Esophagus mucosa (tissue), 1 donor: ENCODE measurements at regions not wholly inside any gene's neighbourhood (a gene's known extent, or its start where the extent isn't known, plus 50 kb on each side); places are given as distances from the start of the nearest gene placed in this dataset.

ENCODE experiments used
- ATAC-seq: fragments of 200-7000 bp; cut with Tn5 transposase; one replicate; pipeline ENCODE4 v1.9.1; 2020
- donor health status: DM: yes; HTN: yes; CAD: no.

DNA sequence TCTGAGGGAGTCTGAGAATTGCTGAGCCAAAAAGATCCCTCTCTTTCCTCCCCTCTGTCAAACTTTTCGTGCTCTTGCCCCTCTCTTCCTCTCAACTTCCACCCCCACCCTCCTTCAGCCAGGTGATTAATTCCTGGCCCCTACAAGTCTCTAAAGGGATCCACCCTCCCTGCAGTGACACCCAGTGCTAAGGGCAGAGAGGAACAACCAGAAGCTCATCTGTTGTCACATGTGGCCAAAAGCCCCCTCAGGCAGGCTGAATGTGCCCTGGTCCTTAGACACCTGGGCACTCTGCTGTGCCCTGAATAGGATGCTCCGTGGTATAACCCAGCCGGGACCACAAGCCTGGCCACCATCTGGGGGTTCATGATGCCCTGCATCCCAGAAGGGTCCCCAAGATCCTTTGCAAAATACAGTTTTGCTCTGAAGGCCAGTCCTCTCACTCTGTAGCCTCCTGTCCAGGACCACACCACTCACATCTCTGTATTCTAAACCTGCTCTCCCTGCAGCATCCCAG, 234.4 kb downstream of the BCL11A start:
- peak; percentile 17 for ATAC-seq

DNA sequence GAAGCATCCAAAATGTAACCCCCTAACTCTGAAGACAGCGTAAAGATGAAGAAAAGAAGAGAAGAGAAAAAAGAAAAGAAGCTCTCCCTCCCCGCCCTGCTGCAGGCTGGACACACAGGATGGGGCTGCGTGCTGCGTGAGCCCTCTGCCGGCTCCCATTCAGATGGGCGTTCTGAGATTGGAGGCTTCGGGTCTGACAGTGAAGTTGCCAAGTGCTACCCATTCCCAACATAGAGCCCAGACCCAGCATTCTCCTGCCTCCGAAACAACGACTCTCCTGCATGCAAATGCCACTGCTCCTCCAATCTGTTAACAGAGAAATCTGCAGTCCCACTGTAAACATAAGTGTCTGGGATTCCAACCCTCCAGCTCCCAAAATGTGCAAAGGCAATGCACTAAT, 234.9 kb downstream of the BCL11A start:
- no peak for ATAC-seq

DNA sequence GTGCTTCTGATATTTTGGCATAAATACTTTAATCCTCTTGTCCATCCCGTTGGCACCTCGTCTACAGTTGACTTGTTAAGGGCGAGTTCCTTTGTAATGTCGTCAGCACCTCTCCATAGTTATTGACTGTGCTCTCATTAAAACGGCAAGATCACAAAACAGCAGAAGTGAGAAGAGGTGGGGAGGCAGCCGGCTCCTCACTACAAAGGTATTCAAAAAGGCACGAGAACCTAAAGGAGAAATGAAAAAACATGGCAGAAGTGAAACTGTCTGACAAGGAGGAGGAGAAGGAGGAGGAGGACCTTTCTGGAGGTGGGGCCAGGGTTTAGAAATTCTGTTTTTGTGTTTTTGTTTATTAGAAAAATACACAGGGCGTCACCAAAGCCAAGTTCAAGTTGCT, 235.6 kb downstream of the BCL11A start:
- no peak for ATAC-seq

DNA sequence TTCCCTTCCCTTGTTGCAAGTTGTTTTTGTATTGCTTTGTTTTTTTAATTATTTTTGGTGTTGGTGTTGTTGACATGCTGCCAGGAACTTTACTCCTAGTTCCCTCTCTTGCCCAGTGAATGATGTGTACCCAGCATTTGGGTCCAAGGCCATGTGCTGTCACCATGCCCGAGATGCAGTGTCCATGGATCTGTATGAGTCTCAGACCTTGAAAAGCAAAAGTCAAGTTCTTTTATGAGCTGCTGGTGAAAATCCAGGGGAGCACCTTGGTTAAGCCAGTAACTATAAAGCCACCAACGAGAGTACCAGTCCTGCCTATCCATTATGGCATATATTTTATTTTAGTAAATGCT, 236.4 kb downstream of the BCL11A start:
- no peak for ATAC-seq

DNA sequence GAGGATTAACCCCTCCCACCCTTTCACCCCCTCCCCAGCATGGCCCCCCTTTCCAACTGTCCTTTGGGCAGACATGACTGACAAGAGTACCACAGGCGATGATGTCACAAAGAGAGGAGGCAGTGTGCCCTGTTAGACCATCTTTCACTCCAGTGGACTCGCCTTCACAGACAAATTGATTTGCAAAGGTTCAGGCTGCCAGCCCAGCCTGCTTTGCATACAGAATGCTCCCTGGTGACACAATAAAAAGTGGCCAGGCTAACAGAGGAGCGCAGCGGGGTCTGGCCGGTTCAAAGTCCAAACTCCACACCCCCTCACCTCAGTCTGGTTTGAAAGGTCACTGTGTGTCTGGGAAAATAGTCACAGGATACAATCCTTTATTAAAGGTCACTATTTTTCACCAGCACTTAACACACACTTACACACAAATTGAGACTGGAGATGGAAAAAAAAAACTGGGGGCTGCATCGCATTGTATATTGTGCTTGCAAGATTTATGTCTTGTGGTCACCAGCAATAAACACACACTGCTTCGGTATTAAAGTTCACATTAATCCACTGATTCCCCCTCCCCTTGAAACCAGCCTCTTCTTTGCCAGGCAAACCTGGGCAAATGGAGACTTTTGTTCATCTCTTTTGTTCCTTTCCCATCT, 236.9 kb downstream of the BCL11A start:
- no peak for ATAC-seq

DNA sequence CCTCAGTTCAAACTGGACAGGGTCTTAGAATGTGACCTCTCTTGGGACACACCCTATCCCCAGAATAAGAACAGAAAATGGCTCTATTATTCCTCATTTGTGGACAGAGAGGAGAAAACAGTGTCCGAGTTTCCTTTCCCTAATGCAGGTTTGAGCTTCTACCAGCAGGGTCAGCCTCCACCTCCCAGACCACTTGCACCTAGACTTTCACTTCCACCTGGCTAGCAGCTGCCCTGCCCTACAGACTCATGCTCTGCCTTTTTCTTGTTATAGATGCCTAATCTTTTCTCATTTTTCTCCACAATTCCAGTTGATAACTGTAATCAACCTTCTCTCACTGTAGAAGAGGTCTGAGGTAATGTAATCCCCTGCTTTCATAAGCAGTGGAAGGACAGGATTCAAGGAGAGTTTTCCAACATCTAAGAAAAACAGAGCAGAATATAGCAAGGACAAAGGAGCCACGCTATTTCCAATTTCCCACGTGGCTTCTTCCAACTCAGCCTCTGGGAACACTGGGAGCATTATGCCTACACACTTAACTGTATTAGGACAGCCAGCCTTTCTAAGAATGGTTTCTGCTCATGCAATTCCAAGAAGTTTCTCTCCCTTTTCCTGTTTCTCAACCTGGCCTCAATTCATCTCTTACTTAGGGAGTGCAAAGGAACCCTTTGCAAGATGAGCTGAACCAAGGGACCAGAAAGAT, 239.8 kb downstream of the BCL11A start:
- no peak for ATAC-seq

DNA sequence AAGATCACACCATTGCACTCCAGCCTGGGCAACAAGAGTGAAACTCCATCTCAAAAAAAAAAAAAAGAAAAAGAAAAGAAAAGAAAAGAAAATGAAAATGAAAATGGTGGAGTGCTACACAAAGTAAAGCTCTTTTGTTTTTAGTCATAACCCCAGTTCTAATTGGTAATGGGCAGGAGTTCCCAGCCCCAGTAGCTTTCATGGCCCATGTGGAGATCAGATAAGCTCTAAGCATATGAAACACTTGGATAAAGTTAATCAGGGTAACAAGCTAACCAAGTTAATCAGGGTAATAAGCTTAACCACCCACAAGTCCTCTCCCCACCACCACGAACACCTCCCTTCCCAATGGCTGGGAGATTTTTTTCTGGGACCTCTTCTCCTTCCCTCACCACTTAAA, 240.8 kb downstream of the BCL11A start:
- no peak for ATAC-seq

DNA sequence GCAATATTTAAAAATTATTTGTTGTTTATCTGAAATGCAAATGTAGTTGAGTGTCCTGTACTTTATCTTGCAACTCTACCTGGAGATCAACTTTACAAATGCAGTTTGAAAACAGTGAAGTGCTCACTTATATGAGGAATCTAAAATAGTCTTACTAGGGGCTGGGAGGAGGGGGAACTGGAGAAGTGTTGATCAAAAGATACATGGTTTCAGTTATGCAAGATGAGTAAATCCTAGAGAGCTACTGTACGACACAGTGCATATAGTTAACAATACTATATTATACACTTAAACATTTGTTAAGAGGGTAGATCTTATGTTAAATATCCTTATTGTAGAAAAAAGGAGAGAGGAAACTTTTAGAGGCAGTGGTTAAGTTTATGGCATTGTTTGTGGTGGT, 241.9 kb downstream of the BCL11A start:
- no peak for ATAC-seq

DNA sequence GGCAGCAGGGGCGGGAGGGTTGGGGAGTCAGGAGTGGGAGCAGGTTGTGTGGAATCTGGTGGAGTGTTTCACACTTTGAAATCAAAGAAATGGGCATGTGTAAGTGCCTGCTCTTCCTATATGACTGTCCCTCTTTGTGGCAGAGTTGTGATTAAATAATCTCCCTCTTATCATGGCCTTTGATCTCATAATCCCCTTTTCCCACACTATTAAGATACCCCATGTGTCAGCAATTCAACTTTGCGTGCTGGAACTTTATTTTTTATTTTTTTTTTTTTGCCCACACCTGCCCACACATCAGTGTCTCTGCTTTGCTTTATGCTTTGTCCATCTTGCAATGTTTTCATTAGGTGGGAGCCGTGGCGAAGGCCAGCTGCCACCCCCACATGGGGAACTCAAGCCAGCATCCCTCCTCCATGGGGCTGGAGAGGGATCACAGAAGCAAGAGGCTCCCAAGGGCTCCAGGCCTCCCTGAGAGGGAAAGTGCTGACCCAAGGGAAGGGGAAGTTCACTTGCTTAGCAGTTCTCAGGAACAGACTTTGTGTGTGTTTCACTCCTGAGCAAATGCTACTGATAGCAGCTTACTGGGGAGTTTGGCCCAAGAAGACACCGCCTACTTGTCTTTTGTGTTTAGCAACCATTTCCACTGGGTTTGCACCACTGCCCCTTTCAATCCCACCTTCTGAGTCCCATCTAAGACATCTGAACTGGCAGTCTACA, 243.4 kb downstream of the BCL11A start:
- no peak for ATAC-seq

DNA sequence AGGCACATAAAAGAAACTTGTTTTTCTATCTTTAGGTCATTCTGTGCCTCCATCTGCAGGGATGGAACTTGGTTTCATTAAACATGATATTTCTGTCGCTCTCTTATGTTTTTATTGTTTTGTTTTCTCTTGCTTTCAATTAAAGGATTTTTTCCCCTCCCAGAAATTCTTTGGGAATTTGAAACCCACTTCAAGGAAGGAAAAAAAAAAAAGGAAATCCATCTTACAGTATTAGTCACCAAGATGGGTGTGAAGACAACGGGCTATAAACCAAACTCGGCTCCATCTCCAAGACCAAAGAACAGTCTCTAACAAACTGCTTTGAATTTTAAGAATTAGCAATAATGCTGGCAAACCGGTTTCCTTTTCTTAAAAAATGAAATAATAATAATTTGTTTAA, 244.1 kb downstream of the BCL11A start:
- no peak for ATAC-seq

DNA sequence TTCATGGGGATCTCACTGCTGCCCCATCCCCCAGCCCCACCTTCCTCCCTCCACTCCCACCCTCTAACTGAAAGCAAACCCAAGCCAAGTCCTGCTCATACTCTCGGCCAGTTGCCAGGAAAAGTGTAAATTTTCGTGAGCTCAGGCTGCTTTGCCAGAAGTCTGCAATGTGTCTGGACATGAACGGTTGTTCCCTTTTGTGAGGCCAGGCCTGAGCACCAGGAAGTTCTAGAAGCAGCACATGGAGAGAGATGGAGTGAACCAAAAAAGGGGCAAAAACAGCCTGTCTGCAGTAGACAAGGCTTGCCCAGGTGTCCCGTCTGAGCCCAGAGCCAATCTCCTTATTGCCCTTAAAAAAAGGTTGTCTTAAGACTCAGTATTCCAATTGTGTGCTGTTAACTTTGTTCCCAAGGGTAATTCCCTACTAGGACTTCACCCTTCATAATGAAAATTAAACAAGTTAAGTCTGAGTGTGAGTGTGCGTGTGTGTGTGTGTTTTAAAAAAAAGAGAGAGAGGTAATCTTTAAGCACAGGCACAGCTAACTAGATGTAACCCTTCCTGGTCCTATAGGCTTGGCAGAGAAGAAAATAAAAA, 247.1 kb downstream of the BCL11A start:
- ATAC-seq = peak; percentile 78

DNA sequence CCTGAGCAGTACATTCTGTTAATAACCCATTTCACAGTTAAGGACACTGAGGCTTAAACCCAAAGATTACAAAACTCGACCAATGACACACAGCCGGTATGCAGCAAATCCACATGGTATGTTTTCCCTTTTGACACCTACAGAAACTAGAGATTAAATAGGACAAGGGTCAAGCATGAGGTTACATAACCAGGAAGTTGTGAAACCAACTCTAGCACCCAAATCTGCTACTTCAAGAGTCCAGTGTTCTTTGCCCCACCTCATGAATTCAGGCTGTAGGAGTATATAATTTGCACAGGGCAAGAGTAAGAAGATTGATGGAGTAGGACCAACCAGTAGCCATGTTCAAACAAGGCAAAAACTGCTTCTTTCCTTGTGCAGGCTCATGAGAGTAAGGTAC, 249.8 kb downstream of the BCL11A start:
- ATAC-seq = peak; percentile 14

DNA sequence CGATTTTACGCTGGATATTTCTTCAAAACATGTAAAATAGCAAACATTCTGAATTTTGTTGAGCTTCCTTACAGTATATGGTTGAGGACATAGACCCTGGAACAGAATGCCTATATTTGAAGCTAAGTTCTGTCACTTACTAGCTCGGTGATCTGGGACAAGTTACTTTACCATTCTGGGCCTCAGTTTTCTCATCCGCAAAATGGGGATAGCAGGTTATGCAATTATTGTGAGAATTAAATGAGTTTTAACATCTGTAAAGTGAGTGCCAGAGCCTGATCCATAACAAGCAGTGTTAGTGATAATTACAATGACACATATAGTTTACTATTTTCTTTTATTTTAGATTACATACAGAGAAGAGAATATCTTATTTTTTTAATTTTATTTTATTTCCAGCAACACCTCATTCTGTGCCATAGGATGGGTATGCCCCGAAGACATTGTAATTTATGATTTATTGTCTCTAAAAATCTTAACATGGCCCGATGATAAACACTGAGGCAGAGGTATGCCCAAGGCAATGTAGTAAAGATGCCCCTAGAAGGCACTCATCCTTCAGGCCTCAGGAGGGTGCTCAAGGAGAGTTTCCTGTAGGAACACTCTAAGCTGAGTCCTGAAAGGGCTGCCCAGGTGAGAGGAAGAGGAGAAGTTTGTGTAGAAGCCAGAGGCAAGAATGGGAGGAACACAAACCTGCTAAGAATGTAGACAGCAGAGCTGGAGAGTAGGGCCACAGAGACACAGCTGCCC, 250.9 kb downstream of the BCL11A start:
- peak; percentile 22 for ATAC-seq

DNA sequence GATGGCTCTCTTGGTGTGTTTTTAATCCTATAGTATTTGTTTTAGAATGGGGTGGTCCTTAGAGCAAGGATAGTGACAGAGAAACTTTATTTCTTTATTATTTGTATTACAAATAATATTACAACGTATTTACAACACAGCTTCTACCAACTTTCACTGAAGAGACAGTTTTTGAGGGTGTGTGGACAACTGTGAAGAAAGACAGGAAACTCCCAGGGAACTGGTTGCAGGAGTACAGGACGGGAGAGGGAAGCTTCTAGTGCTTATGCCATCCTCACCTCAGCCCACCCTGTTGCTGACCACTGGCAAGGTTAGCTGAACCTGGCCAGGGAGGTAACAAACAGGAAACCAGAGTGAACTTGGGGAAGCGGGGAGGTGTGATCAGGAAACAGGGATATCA, 251.7 kb downstream of the BCL11A start:
- ATAC-seq = no peak

DNA sequence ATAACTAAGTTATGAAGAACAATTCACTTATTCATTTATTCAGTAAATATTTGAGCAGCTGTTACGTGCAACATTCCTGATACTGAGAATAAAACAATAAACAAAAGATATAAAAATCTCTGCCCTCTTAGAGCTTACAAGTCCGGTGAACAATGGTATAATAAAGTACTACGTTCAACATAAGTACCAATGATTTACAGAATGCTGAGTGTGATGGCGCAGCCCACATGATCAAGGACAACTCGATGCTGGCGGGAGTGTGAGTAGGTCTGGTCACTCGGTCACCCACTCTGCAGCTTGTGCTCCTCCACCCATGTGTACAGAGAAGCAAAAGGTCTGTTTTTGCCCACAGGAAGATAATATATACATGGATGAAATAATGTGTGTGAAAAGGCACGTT, 254.3 kb downstream of the BCL11A start:
- ATAC-seq = no peak

DNA sequence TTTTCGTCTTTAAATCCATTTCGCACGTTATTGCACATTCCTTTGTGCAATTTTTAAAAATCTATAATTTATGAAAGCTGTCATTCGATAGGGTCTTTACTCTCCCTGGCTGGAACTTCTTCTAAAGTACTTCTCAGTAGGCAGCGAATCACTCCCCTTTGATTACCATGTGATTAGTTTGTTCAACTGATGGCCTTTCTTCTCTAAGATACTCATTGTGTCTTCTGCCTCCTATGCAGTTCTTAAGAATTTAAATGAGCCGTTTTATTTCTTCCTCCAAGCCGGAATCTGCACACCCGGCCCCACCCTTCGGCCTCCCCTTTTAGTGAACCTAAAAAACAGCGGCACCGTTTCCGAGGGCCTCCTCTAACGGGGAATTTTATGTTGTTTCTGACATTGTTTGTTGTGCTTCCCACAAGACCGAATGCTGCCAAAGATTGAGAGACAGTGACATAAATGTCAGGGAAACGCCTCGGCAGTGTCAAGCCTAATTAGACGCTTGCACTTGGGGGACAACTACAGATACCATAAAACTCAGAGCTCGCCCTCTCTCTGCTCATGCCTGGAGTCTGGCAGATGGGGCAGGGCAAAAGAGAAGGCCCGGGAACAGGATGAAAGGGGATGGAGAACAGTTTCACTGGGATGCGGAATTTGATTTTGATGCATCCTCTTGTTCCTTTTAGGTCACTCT, 255.3 kb downstream of the BCL11A start:
- no peak for ATAC-seq

DNA sequence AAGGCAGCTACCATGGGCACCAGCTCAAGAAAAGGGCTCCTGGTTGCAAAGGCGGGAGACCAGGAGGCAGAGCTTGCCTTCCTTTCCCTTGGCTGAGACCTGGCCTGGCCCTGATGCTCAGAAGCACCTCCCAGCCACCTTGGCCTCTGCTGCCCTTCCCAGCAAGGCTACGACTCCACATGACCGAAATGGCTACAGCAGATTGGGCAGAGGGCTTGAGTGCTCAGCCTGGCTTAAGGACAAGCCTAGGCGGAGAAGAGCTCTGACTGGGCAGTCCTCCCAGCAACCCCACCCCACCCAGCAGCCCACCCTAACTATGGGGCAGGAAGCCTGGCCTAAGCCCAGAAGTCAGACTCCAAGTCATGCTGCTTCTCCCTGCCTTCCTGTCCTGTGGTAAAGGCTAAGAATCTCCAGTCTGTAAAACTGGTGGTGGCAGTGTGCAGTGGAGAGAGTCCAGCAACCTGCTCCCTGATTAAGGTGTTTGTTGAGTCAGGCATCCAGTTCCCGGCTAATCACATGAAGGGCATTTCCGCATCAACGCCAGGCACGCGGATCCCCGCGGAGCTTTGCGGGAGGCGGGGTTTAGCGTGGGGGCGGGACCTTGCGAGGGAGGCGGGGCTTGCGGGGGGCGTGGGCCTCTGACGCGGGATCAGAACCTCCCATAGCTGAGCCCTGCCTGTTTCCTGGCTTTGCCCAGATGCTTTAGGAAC, 256.0 kb downstream of the BCL11A start:
- peak; percentile 89 for ATAC-seq

DNA sequence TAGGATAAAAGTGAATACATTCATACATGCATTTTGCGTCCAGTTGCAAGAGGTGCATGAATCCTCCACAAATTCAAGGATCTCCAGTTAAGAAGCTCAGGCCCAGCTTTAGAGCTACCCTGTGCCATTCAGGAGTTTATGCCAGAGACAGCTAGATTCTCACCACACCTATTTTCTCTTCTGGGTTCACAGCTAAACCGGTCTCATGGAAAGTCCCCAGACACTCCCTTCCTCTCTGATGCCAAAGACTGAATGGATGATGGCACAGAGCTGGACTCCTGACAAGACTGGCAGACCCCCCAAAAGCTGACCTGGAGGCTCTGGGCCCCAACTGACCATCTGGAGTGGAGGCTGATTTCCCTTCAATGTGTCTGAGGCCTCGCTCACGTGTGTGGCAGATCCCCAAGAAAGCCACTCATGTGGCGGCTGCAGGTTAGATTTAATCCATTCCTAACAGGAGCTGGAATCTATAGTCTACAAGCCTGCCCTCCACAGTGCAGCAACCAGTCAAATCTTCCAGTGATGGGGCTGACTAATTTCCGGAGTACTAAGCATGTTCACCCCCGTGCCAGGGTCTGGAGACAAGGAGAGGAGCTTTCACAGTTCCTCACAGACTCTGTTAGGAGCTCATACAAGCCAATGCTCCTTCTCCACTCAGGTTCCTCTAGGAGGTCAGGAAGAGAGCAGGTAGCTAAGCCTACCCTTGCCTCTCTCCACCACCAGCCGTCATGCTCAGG, 257.1 kb downstream of the BCL11A start:
- peak; percentile 73 for ATAC-seq

DNA sequence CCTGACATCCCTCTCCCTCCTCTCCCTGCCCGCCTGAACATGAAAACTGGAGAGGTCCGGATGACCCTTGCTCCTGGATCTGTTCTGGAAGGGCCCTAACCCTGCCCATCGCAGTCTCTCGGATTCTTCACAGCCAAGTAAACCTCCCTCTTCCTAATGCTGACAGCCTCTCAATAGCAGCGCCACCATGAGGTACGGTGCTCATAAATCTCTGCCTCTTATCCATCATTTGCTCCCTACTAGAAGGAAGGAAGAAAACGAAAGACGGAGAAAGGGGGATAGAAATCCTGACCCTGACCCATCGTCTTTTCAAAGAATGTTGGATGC, 257.9 kb downstream of the BCL11A start:
- ATAC-seq = no peak

DNA sequence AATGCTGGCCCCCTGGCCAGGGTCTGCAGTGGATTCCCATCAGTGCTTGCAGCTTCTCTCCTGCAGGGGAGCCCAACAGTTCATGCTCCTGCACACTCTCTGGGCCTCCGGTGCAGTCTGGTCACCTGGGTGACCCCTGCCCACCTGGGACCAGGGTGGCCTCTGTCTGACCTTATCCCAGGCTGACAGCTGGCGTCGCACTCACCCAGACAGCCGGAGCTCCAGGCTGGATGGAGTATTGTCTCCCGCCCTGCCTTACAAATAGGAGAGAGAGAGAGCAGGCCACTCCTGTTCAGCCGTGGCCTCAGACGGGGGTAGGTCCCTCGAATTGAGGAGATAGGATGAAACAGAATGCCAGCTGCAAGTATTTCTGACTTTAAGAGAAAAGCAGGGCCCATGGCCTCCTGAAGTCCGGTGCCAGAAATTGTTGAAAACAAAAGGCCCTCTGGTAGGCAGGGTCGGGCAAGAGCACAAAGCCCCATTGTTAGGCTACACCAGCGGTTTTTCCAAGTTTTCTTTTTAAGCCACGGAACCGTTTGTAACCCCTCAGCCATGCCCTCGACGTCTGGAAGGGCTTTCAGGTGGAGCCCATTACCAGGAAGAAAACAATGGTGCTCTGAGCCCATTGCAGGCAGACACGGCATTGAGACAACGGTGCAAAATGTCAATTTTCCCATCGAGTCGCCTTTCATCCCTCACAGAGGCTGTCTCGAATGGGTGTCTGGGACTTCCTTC, 258.4 kb downstream of the BCL11A start:
- no peak for ATAC-seq
